GM12891 (cell line): ENCODE measurements at regions not wholly inside any gene's neighbourhood (a gene's known extent, or its start where the extent isn't known, plus 50 kb on each side); places are given as distances from the start of the nearest gene placed in this dataset.

Experiments used
- POLR2A ChIP-seq: IDR thresholded peaks from 2 replicates; pipeline ENCODE4 v1.6.1; 2011; ENCODE audit warnings: low read depth, low read length, control low read depth
- POLR2AphosphoS5 ChIP-seq: IDR thresholded peaks from 2 replicates; pipeline ENCODE4 v1.6.1; 2011; ENCODE audit warnings: low read depth, low read length, control low read depth

DNA sequence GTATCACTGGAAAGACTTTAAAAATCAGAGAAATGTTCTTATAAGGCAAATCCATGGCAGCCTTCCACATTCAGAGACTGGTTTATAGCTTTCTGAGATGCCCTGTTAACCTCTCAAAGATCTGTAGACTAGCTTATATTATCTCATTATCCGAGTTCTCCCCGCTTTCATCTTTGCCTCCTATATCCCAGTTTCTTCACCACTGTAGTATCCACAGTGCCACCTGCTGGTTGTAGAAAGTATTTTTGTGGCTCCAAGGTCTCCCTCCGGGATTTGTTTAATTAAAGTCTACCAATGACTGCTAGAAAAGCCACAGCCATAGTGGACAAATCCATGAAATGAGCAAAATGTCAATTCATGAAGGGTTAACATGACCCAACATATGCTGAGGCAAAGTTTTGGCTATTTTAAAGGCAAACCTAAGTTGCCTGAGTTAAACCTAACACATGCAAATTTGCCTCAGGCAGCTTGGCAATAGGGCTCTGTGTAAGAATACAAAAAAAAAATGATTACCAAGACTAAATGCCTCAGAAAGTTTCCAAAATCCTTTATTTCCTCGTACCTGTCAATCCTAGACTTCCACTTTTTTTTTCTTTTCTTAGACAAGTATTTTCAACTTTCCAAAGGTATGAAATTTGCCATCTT is 218.8 kb upstream of the BMP4 start:
- TF ChIP-seq POLR2A (no peak), POLR2AphosphoS5 (no peak)
